ENCODE measurements at regions not wholly inside any gene's neighbourhood (a gene's known extent, or its start where the extent isn't known, plus 50 kb on each side); places are given as distances from the start of the nearest gene placed in this dataset.

DNA sequence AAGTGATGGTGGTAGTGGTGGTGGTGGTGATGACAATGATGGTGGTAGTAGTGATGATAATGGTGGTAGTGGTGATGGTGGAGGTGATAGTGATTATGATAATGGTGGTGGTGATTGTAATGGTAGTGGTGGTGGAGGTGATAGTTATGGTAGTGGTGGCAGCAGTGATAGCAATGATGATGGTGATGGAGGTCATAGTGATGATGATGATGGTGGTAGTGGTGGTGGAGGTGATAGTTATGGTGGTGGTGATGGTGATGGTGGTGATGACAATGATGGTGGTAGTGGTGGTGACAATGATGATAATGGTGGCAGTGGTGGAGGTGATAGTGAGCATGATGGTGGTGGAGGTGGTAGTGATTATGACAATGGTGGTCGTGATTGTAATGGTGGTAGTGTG lies 191.7 kb upstream of the RNF32 start:
- TF ChIP-seq EZH2 (IDR thresholded peaks at IDR 0.05; ENCODE audit: insufficient read depth, poor library complexity, severe bottlenecking) (no peak), EZH2phosphoT487 (IDR thresholded peaks at IDR 0.05; ENCODE audit: insufficient read depth, low read depth) (no peak)

All from GM23248 (cell line).